CD14-positive monocyte (primary cell): ENCODE measurements at regions not wholly inside any gene's neighbourhood (a gene's known extent, or its start where the extent isn't known, plus 50 kb on each side); places are given as distances from the start of the nearest gene placed in this dataset.

Experiments used
- DNase-seq, 3 donors: peaks; one replicate each; pipeline ENCODE4 v3.0.0-alpha.2; 2011 to 2022
- H2AFZ ChIP-seq: 2 replicates; pipeline ENCODE4 v1.6.0; 2012; ENCODE audit warnings: mild to moderate bottlenecking, low read depth, low read length, inconsistent platforms; ENCODE audit not compliant: insufficient read depth, poor library complexity, severe bottlenecking
- H3K27ac ChIP-seq, 2 donors: 1 replicate in 1 of 2; 2 replicates in 1 of 2; pipeline ENCODE4 v1.5.1; 2012 to 2013; ENCODE audit warnings: low read length in 2 of 2, control low read depth in 1 of 2, inconsistent platforms in 1 of 2, low read depth in 1 of 2, mild to moderate bottlenecking in 1 of 2
- H3K27me3 ChIP-seq, 2 donors: one replicate each; pipeline versions ENCODE4 v1.6.0 to v1.6.1; 2011 to 2013; ENCODE audit warnings: low read length in 2 of 2; ENCODE audit not compliant: control insufficient read depth in 2 of 2, insufficient read depth in 2 of 2
- H3K36me3 ChIP-seq, 2 donors: replicated peaks in 1 of 2; 1 replicate in 1 of 2; 2 replicates in 1 of 2; pipeline versions ENCODE4 v1.5.1 to v1.6.1; 2012 to 2013; ENCODE audit warnings: low read length in 2 of 2, control low read depth in 1 of 2, inconsistent platforms in 1 of 2, mild to moderate bottlenecking in 1 of 2; ENCODE audit not compliant: insufficient read depth in 2 of 2, control insufficient read depth in 1 of 2
- H3K4me1 ChIP-seq, 2 donors: 1 replicate in 1 of 2; 2 replicates in 1 of 2; pipeline versions ENCODE4 v1.5.1 to v1.6.1; 2012 to 2013; ENCODE audit warnings: low read length in 2 of 2, control low read depth in 1 of 2, inconsistent platforms in 1 of 2, mild to moderate bottlenecking in 1 of 2, moderate library complexity in 1 of 2; ENCODE audit not compliant: insufficient read depth in 2 of 2, control insufficient read depth in 1 of 2
- H3K4me2 ChIP-seq: replicated peaks from 2 replicates; pipeline ENCODE3; 2012; ENCODE audit warnings: low read length, moderate library complexity, mild to moderate bottlenecking; ENCODE audit not compliant: poor library complexity, severe bottlenecking; ENCODE audit errors: extremely low read depth
- H3K4me3 ChIP-seq, 3 experiments: fragments of 200-600 bp in 1 of 3; sonication (generic) in 1 of 3; replicated peaks in 1 of 3; 1 replicate in 2 of 3; 2 replicates in 1 of 3; pipeline ENCODE4 v1.5.1; 2011 to 2013; ENCODE audit warnings: low read length in 3 of 3, mild to moderate bottlenecking in 3 of 3, control low read depth in 2 of 3, low read depth in 2 of 3, inconsistent platforms in 1 of 3, moderate library complexity in 1 of 3
- H3K79me2 ChIP-seq: 2 replicates; pipeline ENCODE4 v1.6.0; 2012; ENCODE audit warnings: mild to moderate bottlenecking, control low read depth, inconsistent platforms, low read length, moderate library complexity; ENCODE audit not compliant: insufficient read depth
- H3K9ac ChIP-seq: 2 replicates; pipeline ENCODE4 v1.6.0; 2017; ENCODE audit warnings: low read length, mild to moderate bottlenecking; ENCODE audit not compliant: insufficient read depth, poor library complexity, severe bottlenecking
- H3K9me3 ChIP-seq, 2 donors: replicated peaks in 1 of 2; 1 replicate in 1 of 2; 2 replicates in 1 of 2; pipeline versions ENCODE4 v1.5.1 to v1.6.1; 2012 to 2013; ENCODE audit warnings: low read length in 2 of 2, control low read depth in 1 of 2; ENCODE audit not compliant: control insufficient read depth in 1 of 2, insufficient read depth in 1 of 2
- H4K20me1 ChIP-seq: 2 replicates; pipeline ENCODE4 v1.6.0; 2012; ENCODE audit warnings: mild to moderate bottlenecking, low read length, control low read depth, moderate library complexity; ENCODE audit not compliant: insufficient read depth
- H3K27ac Mint-ChIP-seq, 7 donors: one replicate each; pipeline ENCODE4 v1.8.0; 2020; ENCODE audit warnings: mild to moderate bottlenecking in 7 of 7, mixed read lengths in 7 of 7, moderate library complexity in 6 of 7, inconsistent platforms in 2 of 7
- H3K27me3 Mint-ChIP-seq, 3 donors: one replicate each; pipeline ENCODE4 v1.8.0; 2021 to 2022; ENCODE audit warnings: low read depth in 3 of 3, mild to moderate bottlenecking in 3 of 3, mixed read lengths in 3 of 3, moderate library complexity in 3 of 3, inconsistent platforms in 1 of 3
- H3K36me3 Mint-ChIP-seq, 2 donors: one replicate each; pipeline ENCODE4 v1.8.0; 2020; ENCODE audit warnings: mixed read lengths in 2 of 2, inconsistent platforms in 1 of 2, mild to moderate bottlenecking in 1 of 2
- H3K4me1 Mint-ChIP-seq: one replicate; pipeline ENCODE4 v1.8.0; 2020; ENCODE audit warnings: mild to moderate bottlenecking, mixed read lengths
- H3K4me3 Mint-ChIP-seq, 2 donors: one replicate each; pipeline ENCODE4 v1.8.0; 2020; ENCODE audit warnings: mild to moderate bottlenecking in 2 of 2, mixed read lengths in 2 of 2, moderate library complexity in 1 of 2
- H3K9me3 Mint-ChIP-seq, 7 donors: one replicate each; pipeline ENCODE4 v1.8.0; 2020 to 2022; ENCODE audit warnings: mixed read lengths in 7 of 7, mild to moderate bottlenecking in 6 of 7, moderate library complexity in 6 of 7, inconsistent platforms in 2 of 7
- WGBS: methylation state at CpG from one replicate; pipeline ENCODE4 v1.1.5; 2013; ENCODE audit warnings: missing lambda C conversion rate; ENCODE audit not compliant: insufficient coverage; 5-methylcytosine and 5-hydroxymethylcytosine counted together
- intact Hi-C, 2 donors: fragments of 100-400 bp; cut with micrococcal nuclease; formaldehyde crosslinking; loops; one replicate each; pipeline versions ENCODE4 v1.15.0 to v1.15.1; 2023
- TF ChIP-seq, protein P1 (sequence below): fragments of 200-600 bp; IDR thresholded peaks from one replicate; pipeline ENCODE4 v1.8.0; 2022; ENCODE audit warnings: antibody characterized with exemption, mild to moderate bottlenecking

DNA sequence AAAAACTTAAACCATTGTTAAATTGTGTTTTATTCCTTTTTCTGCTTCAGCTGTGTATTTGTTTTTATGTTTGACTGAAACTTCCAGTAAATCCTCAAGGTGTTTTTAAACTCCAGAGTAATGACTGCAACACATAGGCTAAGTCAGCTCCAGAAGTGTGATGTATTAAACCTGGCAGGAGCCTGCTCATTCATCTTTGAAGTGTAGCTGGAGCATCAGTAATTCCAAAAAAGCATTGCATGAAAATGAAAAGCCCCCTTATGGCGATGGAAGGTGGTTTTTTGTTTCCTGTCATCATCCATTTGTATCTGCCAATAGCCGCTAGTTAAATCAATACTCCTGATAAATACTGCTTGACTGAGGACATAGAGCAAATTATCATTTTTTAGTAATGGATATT lies 474.2 kb upstream of the ADAMTS16 start:
- H3K9me3 ChIP-seq, result peaks cover 0 to 9% of the 10 kb centered on the region in 2 donors
- no peaks in the 10 kb centered on the region for H3K4me1 ChIP-seq
- intact Hi-C loops, result no loop called here

DNA sequence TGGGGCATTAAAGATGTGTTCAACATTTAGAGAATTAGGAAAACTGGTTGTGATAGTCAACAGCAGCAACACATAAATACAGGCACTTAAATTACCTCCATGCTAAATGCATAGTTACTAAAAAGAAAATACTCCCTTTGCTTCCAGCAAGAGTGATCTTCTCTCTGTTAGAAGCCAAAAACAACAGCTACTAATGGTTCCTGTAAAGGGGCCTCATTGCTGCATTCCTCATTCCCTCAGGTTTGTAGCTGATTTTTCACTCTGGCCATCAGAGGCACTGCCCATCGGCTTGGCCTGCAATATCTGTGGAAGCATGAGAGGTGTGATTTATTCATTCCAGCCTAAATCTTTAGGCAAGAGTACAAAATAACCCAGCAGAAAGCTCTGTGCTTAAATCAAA lies 466.0 kb upstream of the ADAMTS16 start:
- H3K27ac ChIP-seq, result no peak overlapping the region
- Mint-ChIP-seq H3K4me3 (no peak overlapping the region), H3K27me3 (no peaks in the 10 kb centered on the region), H3K36me3 (no peaks in the 10 kb centered on the region), H3K27ac (no peak overlapping the region), H3K9me3 (peaks cover 0 to 18% (median 5%) of the 10 kb centered on the region in 7 donors), H3K4me1 (no peaks in the 10 kb centered on the region)
- H3K9ac ChIP-seq, result no peak overlapping the region
- intact Hi-C loops, result no loop called here
- no peak for DNase-seq
- no peaks in the 10 kb centered on the region for H3K36me3 ChIP-seq
- WGBS, result no CpG with 5 or more reads among the region's 1 CpG
- TF ChIP-seq, protein P1, sequence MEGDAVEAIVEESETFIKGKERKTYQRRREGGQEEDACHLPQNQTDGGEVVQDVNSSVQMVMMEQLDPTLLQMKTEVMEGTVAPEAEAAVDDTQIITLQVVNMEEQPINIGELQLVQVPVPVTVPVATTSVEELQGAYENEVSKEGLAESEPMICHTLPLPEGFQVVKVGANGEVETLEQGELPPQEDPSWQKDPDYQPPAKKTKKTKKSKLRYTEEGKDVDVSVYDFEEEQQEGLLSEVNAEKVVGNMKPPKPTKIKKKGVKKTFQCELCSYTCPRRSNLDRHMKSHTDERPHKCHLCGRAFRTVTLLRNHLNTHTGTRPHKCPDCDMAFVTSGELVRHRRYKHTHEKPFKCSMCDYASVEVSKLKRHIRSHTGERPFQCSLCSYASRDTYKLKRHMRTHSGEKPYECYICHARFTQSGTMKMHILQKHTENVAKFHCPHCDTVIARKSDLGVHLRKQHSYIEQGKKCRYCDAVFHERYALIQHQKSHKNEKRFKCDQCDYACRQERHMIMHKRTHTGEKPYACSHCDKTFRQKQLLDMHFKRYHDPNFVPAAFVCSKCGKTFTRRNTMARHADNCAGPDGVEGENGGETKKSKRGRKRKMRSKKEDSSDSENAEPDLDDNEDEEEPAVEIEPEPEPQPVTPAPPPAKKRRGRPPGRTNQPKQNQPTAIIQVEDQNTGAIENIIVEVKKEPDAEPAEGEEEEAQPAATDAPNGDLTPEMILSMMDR, result no peak
- H3K4me2 ChIP-seq, result no peak overlapping the region
- no peaks in the 10 kb centered on the region for H4K20me1 ChIP-seq
- H3K4me3 ChIP-seq, result no peak overlapping the region
- no peaks in the 10 kb centered on the region for H3K79me2 ChIP-seq
- peaks cover 5 to 11% of the 10 kb centered on the region in 2 donors for H3K9me3 ChIP-seq
- no peaks in the 10 kb centered on the region for H3K27me3 ChIP-seq
- no peaks in the 10 kb centered on the region for H3K4me1 ChIP-seq
- H2AFZ ChIP-seq, result no peak overlapping the region

More for the DNA sequence above, 474.2 kb upstream of the ADAMTS16 start:
- TF ChIP-seq, protein P1, result no peak
- no peak overlapping the region for H3K4me3 Mint-ChIP-seq
- Histone ChIP-seq H3K4me2 (no peak overlapping the region), H3K79me2 (no peaks in the 10 kb centered on the region), H3K27ac (no peak overlapping the region), H3K4me3 (no peak overlapping the region), H3K9ac (no peak overlapping the region), H3K36me3 (no peaks in the 10 kb centered on the region), H2AFZ (no peak overlapping the region), H3K27me3 (no peaks in the 10 kb centered on the region), H4K20me1 (no peaks in the 10 kb centered on the region)
- no peak for DNase-seq
- WGBS, result no CpG with 5 or more reads among the region's 2 CpGs
- H3K36me3 Mint-ChIP-seq, result no peaks in the 10 kb centered on the region
- H3K27me3 Mint-ChIP-seq, result peaks cover 0 to 2% (median 0%) of the 10 kb centered on the region in 3 donors
- H3K4me1 Mint-ChIP-seq, result no peaks in the 10 kb centered on the region
- H3K27ac Mint-ChIP-seq, result no peak overlapping the region
- H3K9me3 Mint-ChIP-seq, result peaks cover 1 to 9% (median 6%) of the 10 kb centered on the region in 7 donors
